Myocyte (in vitro differentiated cells): ENCODE measurements at regions not wholly inside any gene's neighbourhood (a gene's known extent, or its start where the extent isn't known, plus 50 kb on each side); places are given as distances from the start of the nearest gene placed in this dataset.
"Not testable (repeated sequence)": the region's sequence is repeated elsewhere in the genome, so short reads cannot be mapped to it uniquely, and the experiment has no call there.

Source experiments
- DNase-seq: peaks from one replicate; pipeline ENCODE4 v3.0.0-alpha.2; 2012; ENCODE audit warnings: low read depth

- not testable (repeated sequence) for DNase-seq
Measured at GRCh38 chr9:89856950-89857349, 252.1 kb downstream of the GADD45G start.

- DNase-seq, result not testable (repeated sequence)
Measured at GRCh38 chr9:89859842-89860241, 255.0 kb downstream of the GADD45G start.

- not testable (repeated sequence) for DNase-seq
Measured at GRCh38 chr9:89861371-89861770, 256.6 kb downstream of the GADD45G start.

- no peak for DNase-seq
Measured at GRCh38 chr9:89862316-89862715, 257.5 kb downstream of the GADD45G start.

GRCh38 chr9:89863141-89863540 is 258.3 kb downstream of the GADD45G start:
- no peak for DNase-seq

GRCh38 chr9:89863837-89864236 is 259.0 kb downstream of the GADD45G start:
- no peak for DNase-seq

- DNase-seq, result no peak
Measured at GRCh38 chr9:89864257-89864656, 259.4 kb downstream of the GADD45G start.

GRCh38 chr9:89864731-89865130 is 259.9 kb downstream of the GADD45G start:
- peak; percentile 29 for DNase-seq

- DNase-seq, result no peak
Measured at GRCh38 chr9:89865357-89865756, 260.5 kb downstream of the GADD45G start.

GRCh38 chr9:89865981-89866380 is 261.2 kb downstream of the GADD45G start:
- DNase-seq, result no peak

- DNase-seq, result no peak
Measured at GRCh38 chr9:89866701-89867100, 261.9 kb downstream of the GADD45G start.

GRCh38 chr9:89868100-89868499 is 263.3 kb downstream of the GADD45G start:
- no peak for DNase-seq

- DNase-seq, result no peak
Measured at GRCh38 chr9:89869793-89870580, 265.2 kb downstream of the GADD45G start.

- no peak for DNase-seq
Measured at GRCh38 chr9:89871871-89872331, 267.1 kb downstream of the GADD45G start.

- no peak for DNase-seq
Measured at GRCh38 chr9:89872426-89872912, 267.7 kb downstream of the GADD45G start.

- peak; percentile 35 for DNase-seq
Measured at GRCh38 chr9:89872913-89873707, 268.3 kb downstream of the GADD45G start.

- DNase-seq, result no peak
Measured at GRCh38 chr9:89873801-89874200, 269.0 kb downstream of the GADD45G start.

- DNase-seq, result no peak
Measured at GRCh38 chr9:89874351-89875321, 269.8 kb downstream of the GADD45G start.

GRCh38 chr9:89877051-89878002 is 272.5 kb downstream of the GADD45G start:
- DNase-seq, result no peak

GRCh38 chr9:89878003-89878411 is 273.2 kb downstream of the GADD45G start:
- no peak for DNase-seq
